HG02981 (cell line): ENCODE measurements at regions not wholly inside any gene's neighbourhood (a gene's known extent, or its start where the extent isn't known, plus 50 kb on each side); places are given as distances from the start of the nearest gene placed in this dataset.

Source experiments
- ATAC-seq: cut with Tn5 transposase; IDR thresholded peaks from one replicate; pipeline ENCODE4 v1.9.1; 2021; ENCODE audit warnings: mild to moderate bottlenecking, moderate library complexity; ENCODE audit not compliant: unreplicated experiment

GRCh38 chr12:125267114-125267513 is 201.9 kb downstream of the AACS start:
- no peak for ATAC-seq

DNA sequence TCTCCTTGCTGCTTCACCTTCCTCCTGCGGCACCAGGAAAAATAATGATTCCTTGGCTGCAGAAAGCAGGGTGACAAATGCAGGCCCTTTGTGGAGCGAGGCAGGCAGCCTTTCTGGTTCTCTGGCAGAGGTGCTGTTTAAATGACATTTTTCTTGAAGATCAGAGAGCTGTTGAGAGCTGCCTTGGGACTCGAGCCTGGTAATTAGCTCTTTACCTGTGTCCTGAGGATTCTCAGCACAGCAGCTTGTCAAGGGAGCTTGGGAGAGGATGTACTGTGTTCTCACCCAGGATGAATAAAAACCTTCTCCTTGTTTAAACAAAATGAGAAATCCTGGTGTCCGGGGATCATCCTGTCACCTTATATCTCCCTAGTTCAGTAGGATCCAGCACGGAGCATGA is 204.0 kb downstream of the AACS start:
- no peak for ATAC-seq

- ATAC-seq, result no peak
Measured at GRCh38 chr12:125271892-125272291, 206.7 kb downstream of the AACS start.

- no peak for ATAC-seq
Measured at GRCh38 chr12:125272383-125272933, 207.2 kb downstream of the AACS start.

DNA sequence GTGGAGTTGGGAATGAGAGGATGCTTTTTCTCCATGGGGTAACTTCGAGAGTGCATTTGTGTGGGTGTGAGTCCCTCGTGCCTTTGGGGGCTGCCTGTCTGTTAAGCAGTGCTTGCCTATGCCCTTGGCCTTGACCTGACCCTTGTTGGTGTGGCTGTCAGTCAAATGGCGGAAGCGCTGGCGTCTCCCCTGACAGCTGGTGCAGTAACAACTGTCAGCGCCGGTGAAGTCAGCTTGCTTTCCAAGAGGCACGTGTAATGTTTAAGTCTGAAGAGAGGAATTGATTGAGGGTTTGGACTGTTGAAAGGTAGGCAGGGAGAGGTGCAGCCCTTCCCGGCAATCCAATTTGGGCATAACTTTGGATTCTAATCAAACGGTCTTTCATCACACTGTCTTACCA is 211.3 kb downstream of the AACS start:
- ATAC-seq, result no peak

DNA sequence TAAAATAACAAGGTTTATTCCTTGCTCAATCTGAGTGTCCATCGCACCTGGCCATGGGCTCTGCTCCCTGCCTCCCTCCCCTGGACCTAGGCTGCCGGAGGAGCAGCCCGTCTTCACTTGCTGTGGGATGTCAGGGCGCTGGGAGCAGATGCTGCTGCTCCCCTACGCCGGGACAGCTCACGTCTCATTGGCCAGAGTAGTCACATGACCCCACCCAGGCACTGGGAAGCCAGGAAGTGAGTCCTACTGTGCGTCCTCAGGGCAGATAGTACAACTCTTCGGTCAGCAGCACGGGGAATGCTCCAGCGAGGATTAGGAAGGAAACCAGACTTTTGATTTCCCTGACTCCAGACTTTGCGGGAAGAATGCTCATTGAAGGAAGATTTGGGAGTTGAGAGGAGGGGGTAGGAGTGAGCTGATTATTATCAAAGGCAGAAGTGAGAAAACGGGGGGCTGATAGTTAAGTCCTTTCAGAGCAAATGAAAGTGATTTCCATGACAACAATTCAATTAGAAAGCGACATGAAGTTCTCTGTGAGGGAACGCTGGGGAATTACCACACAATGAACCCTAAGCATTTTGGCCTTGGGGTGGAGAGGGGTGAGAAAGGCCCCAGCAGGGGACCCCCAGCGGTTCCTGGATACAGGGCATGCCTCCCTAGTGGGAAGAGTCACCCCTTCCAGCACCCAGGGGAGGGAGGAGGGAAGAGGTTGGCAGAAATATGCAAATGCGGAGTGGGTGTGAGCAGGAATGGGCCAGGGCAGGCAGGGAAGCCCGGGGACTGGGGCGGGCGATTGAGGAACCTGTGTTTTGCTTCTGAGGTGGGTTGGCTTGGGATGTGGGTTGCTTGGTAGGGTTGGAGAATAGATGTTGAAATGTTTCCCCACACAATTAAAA is 215.5 kb downstream of the AACS start:
- ATAC-seq, result no peak

DNA sequence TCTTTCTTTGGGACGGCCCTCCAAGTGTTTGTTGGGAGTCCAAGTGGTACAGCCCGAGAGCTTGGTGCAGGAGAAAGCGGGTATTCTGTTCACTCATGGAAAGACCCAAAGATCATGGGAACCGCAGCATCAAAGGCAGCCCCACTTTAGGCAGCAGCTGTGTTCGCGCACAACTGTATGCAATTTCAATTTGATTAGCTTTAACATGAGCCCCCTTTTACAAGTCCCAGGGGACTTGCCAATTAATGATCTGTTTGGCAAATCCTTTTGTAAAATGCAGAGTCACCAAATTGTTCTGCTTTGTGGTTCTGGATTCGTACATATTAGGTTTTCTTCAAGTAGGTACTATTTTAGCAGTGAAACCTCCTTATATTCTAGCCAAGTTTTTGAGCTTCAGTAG is 217.7 kb downstream of the AACS start:
- ATAC-seq, result no peak

DNA sequence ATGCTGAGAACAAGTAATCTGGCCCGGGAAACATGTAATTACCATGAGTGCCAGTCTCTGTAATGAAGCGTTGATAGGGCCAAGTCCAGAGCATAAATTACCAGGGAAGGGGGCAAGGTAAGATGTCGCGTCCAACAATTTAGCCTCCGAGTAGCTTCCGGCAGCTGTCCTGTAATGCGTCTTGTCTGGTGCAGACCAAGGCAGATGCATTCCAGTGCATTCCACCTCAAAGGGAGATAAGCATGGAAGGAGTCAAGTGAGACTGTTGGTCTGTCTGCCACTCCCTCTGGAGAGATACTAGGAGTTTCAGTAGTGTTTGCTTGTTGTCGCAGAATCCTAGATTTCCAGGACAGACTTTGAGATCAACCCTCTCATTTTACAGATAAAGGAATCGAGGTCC is 218.3 kb downstream of the AACS start:
- no peak for ATAC-seq

GRCh38 chr12:125284087-125284486 is 218.9 kb downstream of the AACS start:
- no peak for ATAC-seq

DNA sequence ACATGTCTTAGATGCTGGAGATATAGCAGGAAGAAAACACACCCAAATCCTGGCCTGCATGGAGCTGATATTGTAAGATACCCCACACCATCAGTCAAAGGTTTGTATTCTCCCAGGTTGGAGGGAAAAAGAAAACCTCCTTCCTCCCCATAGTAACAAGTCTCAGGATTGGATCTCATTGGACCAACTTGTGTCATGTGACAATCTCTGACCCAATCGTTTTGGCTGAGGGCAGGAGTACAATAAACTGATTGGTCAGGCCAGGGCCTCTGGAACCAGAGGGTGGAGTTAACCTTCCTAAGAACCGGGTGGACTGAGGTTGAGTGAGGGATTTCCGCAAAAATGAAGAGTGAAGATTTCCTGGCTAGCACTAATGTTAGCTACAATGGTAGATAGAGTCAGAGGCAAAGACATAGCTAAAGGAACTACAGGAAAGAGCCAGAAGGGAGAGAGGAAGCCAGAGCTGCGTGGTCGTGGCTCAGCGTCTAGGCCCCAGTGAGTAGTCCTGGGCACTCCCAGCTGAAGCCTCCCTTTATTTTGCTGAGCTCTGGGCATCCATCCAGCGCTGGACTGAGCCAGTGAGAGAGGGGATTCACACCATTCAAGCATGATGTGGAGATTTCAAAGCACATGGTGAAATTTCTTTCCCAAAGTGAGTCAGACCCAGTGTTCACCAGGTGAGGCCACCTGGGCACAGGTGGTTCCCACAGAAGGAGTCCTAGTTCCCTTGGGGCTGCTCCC is 219.9 kb downstream of the AACS start:
- ATAC-seq, result no peak

DNA sequence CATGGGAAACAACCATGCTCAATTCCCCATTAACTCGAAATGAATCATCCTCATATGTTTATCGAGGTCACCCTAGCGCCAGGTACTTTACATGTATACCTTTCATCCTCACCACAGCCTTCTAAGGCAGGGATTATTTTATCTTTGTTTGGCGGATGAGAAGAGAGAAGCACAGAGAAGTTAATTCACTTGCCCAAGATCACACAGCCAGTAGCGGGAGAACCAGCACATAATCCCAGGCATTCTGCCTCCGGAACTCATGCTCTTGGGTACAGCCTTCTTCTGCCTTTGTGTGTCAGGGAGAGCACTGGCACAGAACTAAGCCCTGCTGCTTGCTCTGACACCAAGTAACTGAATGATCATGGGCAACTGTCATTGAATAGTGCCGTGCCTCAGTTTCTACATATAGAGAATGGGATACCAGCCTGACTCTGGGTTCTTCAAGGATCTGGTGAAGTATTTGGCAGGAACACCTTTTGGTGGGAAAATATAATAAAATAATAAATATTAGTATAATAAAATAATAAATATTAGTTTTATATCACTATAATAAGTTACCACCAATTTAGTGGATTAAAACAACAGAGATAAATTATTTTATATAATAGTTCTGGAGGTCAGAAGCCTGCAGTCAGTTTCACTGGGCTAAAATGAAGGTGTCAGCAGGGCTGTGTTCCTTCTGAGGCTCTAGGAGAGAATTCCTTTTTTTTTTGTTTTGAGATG is 220.9 kb downstream of the AACS start:
- ATAC-seq, result no peak

GRCh38 chr12:125287155-125287847 is 222.1 kb downstream of the AACS start:
- ATAC-seq, result peak; percentile 58

DNA sequence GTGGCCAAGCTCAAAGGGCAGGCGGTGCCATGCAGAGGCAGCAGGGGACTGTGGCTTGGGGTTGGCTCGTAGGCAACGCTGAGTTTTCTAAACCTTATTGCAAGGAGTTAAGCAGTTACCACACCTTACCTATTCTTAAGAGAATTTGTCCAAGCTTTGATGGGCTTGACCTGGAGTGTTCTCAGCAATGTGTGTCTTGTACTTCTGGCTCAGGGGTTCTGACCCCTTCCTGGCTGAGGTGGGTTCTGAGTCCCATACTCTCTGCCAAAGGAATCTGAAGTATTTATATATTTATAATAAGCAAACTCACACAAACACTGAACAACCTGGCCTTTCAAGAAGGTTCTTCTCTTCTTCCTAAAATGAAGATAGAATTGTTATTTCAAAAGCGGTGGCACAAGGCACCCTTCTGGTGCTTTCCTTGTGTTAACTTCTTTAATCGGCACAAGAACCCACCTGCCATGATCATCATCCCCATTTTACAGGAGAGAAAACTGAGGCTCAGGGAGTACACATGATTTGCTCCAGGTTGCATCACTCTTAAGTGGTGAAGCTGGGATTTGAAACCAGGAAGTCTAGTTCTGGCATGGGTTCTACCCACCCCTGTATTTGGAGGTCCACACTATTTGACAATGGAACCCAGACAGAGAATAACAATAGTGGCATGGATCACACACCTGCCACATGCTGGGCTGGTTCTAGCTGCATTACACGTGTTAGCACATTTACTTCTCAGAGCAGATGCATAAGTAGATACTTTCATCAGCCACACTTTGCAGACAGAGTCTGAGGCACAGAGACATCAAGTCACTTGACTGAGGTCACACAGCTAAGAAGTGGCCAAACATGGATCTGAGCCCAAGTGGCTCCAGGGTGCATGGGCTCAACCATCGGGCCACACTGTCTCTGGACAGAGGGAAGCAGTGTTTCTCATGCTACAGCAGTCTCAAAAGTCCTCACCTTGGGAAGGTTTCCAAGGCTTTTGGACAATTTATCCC is 224.0 kb downstream of the AACS start:
- ATAC-seq, result no peak

GRCh38 chr12:125289970-125290369 is 224.7 kb downstream of the AACS start:
- ATAC-seq, result no peak

DNA sequence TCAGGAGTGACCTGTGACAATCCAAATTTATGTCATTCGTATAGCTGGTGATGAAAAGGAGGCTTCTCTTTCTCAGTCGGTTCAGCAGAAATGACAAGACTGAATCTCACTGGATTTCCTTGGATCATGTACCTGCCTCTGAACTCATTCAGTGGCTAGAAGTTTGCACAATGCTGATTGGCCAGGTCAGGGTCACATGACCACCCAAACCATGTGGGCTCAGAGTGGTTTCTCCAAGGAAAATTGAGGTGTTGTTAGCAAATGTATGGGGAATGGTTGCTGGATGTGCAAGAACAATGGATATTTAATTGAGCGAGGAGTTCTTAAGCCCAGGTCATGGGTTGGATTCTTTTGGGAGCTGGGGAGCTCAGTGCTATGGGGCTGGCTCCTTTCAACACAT is 227.5 kb downstream of the AACS start:
- no peak for ATAC-seq

GRCh38 chr12:125295550-125295949 is 230.3 kb downstream of the AACS start:
- no peak for ATAC-seq

- ATAC-seq, result no peak
Measured at GRCh38 chr12:125296701-125297100, 231.5 kb downstream of the AACS start.

GRCh38 chr12:125299840-125300239 is 234.6 kb downstream of the AACS start:
- no peak for ATAC-seq

DNA sequence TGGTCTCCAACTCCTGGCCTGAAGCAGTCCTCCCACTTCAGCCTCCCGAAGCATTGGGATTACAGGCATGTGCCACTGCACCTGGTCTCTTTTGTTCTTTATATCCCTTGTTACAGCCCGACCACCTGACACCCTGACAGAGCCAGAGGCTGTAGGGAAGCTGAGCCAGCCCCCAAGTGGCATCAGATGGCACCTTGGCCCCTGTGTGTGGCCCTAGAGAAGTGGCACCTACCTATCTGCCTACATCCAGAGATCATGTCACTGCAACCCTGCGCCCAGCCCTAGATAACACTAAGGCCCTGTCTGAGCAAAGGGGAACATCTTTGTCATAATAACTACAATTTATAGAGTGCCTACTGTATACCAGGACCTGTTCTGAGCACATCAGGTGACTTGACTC is 235.0 kb downstream of the AACS start:
- ATAC-seq, result no peak
